Mesenchymal stem cell (in vitro differentiated cells and primary cell): ENCODE measurements at regions not wholly inside any gene's neighbourhood (a gene's known extent, or its start where the extent isn't known, plus 50 kb on each side); places are given as distances from the start of the nearest gene placed in this dataset.

ENCODE experiments used
- DNase-seq: peaks from one replicate; pipeline ENCODE4 v3.0.0-alpha.2; 2013
- H2AFZ ChIP-seq: one replicate; pipeline ENCODE4 v1.6.1; 2013; ENCODE audit warnings: low read depth, mild to moderate bottlenecking, control low read depth, inconsistent platforms, low read length, moderate library complexity
- H2AK5ac ChIP-seq: 2 replicates; pipeline ENCODE4 v1.6.1; 2013; ENCODE audit warnings: low read length, moderate library complexity, mild to moderate bottlenecking, inconsistent platforms; ENCODE audit not compliant: severe bottlenecking
- H2BK120ac ChIP-seq: one replicate; pipeline ENCODE4 v1.6.1; 2013; ENCODE audit warnings: low read depth, mild to moderate bottlenecking, inconsistent platforms, low read length, moderate library complexity
- H2BK12ac ChIP-seq, 2 experiments: one replicate each; pipeline ENCODE4 v1.6.1; 2013; ENCODE audit warnings: inconsistent platforms in 2 of 2, low read length in 2 of 2, mild to moderate bottlenecking in 2 of 2, moderate library complexity in 2 of 2, control low read depth in 1 of 2
- H2BK15ac ChIP-seq: one replicate; pipeline ENCODE4 v1.6.1; 2013; ENCODE audit warnings: mild to moderate bottlenecking, low read depth, inconsistent platforms; ENCODE audit not compliant: poor library complexity, severe bottlenecking
- H2BK5ac ChIP-seq: 2 replicates; pipeline ENCODE4 v1.6.1; 2013; ENCODE audit warnings: low read depth, mild to moderate bottlenecking, low read length, control low read depth, inconsistent platforms; ENCODE audit not compliant: poor library complexity, severe bottlenecking
- H3K14ac ChIP-seq, 2 experiments: one replicate each; pipeline ENCODE4 v1.6.1; 2013; ENCODE audit warnings: inconsistent platforms in 2 of 2, low read length in 2 of 2, control low read depth in 1 of 2, mild to moderate bottlenecking in 1 of 2, moderate library complexity in 1 of 2
- H3K18ac ChIP-seq, 2 experiments: one replicate each; pipeline ENCODE4 v1.6.1; 2013; ENCODE audit warnings: inconsistent platforms in 2 of 2, low read length in 2 of 2, control low read depth in 1 of 2, low read depth in 1 of 2, mild to moderate bottlenecking in 1 of 2
- H3K23ac ChIP-seq, 2 experiments: one replicate each; pipeline ENCODE4 v1.6.1; 2013; ENCODE audit warnings: inconsistent platforms in 2 of 2, low read length in 2 of 2, mild to moderate bottlenecking in 2 of 2, moderate library complexity in 2 of 2, control low read depth in 1 of 2
- H3K27ac ChIP-seq: 2 replicates; pipeline ENCODE4 v1.5.1; 2013; ENCODE audit warnings: mild to moderate bottlenecking, moderate library complexity, low read length, control low read depth, inconsistent platforms; ENCODE audit not compliant: poor library complexity, severe bottlenecking
- H3K27me3 ChIP-seq, 2 experiments: 2 replicates each; pipeline versions ENCODE4 v1.6.1 to v1.7.0; 2013; ENCODE audit warnings: low read length in 2 of 2, mild to moderate bottlenecking in 2 of 2, moderate library complexity in 2 of 2, control low read depth in 1 of 2, inconsistent platforms in 1 of 2; ENCODE audit not compliant: control insufficient read depth in 1 of 2, insufficient read depth in 1 of 2
- H3K36me3 ChIP-seq, 2 experiments: 2 replicates each; pipeline versions ENCODE4 v1.6.1 to v1.7.0; 2013; ENCODE audit warnings: low read length in 2 of 2, control low read depth in 1 of 2, inconsistent platforms in 1 of 2, low read depth in 1 of 2, mild to moderate bottlenecking in 1 of 2; ENCODE audit not compliant: insufficient read depth in 2 of 2, control insufficient read depth in 1 of 2
- H3K4ac ChIP-seq, 2 experiments: one replicate each; pipeline ENCODE4 v1.6.1; 2013; ENCODE audit warnings: inconsistent platforms in 2 of 2, low read length in 2 of 2, mild to moderate bottlenecking in 2 of 2, moderate library complexity in 2 of 2, control low read depth in 1 of 2, low read depth in 1 of 2
- H3K4me1 ChIP-seq: 2 replicates; pipeline ENCODE4 v1.6.1; 2013; ENCODE audit warnings: low read depth, low read length, control low read depth; ENCODE audit not compliant: control insufficient read depth, insufficient read depth
- H3K4me2 ChIP-seq: 2 replicates; pipeline ENCODE4 v1.6.1; 2013; ENCODE audit warnings: low read length, mild to moderate bottlenecking, inconsistent platforms; ENCODE audit not compliant: poor library complexity, severe bottlenecking
- H3K4me3 ChIP-seq, 2 experiments: 2 replicates each; pipeline versions ENCODE4 v1.5.1 to v1.7.0; 2013; ENCODE audit warnings: low read length in 2 of 2, mild to moderate bottlenecking in 2 of 2, control low read depth in 1 of 2, low read depth in 1 of 2; ENCODE audit not compliant: insufficient read depth in 1 of 2
- H3K79me1 ChIP-seq: replicated peaks from 2 replicates; pipeline ENCODE4 v1.6.1; 2013; ENCODE audit warnings: mild to moderate bottlenecking, control low read depth, low read length, inconsistent platforms; ENCODE audit not compliant: poor library complexity, severe bottlenecking
- H3K9ac ChIP-seq: 2 replicates; pipeline ENCODE4 v1.7.0; 2013; ENCODE audit warnings: mild to moderate bottlenecking, low read length, moderate library complexity
- H3K9me3 ChIP-seq: 2 replicates; pipeline ENCODE4 v1.7.0; 2013; ENCODE audit warnings: mild to moderate bottlenecking, low read length; ENCODE audit not compliant: control insufficient read depth
- H4K8ac ChIP-seq: one replicate; pipeline ENCODE4 v1.6.1; 2013; ENCODE audit warnings: inconsistent platforms, mild to moderate bottlenecking, low read length, moderate library complexity
- H4K91ac ChIP-seq: one replicate; pipeline ENCODE4 v1.6.1; 2013; ENCODE audit warnings: mild to moderate bottlenecking, low read length, inconsistent platforms
- WGBS: methylation state at CpG from one replicate; pipeline ENCODE4 v1.1.7; 2013; ENCODE audit warnings: mixed read lengths; 5-methylcytosine and 5-hydroxymethylcytosine counted together

GRCh38 chr4:22241415-22241814, 274.5 kb downstream of the ADGRA3 start:
- DNase-seq = no peak
- H3K4ac ChIP-seq = no peak overlapping the region
- H3K36me3 ChIP-seq = no peaks in the 10 kb centered on the region
- no peak overlapping the region for H3K23ac ChIP-seq
- no peak overlapping the region for H2AK5ac ChIP-seq
- WGBS = 33% methylated on average over 1 of the region's 2 CpGs
- no peak overlapping the region for H4K91ac ChIP-seq
- H2BK5ac ChIP-seq = no peak overlapping the region
- H3K9ac ChIP-seq = no peak overlapping the region
- H2BK12ac ChIP-seq = no peak overlapping the region
- no peak overlapping the region for H2BK120ac ChIP-seq
- H3K27me3 ChIP-seq = no peaks in the 10 kb centered on the region
- H3K4me1 ChIP-seq = no peaks in the 10 kb centered on the region
- no peaks in the 10 kb centered on the region for H3K79me1 ChIP-seq
- no peaks in the 10 kb centered on the region for H3K9me3 ChIP-seq
- H2AFZ ChIP-seq = no peak overlapping the region
- no peak overlapping the region for H3K4me2 ChIP-seq
- no peak overlapping the region for H3K27ac ChIP-seq
- no peak overlapping the region for H3K4me3 ChIP-seq
- no peak overlapping the region for H3K18ac ChIP-seq
- no peak overlapping the region for H2BK15ac ChIP-seq
- no peak overlapping the region for H4K8ac ChIP-seq
- H3K14ac ChIP-seq = no peak overlapping the region

GRCh38 chr4:22240814-22241213, 275.1 kb downstream of the ADGRA3 start:
- Histone ChIP-seq H2BK12ac (no peak overlapping the region), H4K8ac (no peak overlapping the region), H3K9ac (no peak overlapping the region), H3K4me1 (no peaks in the 10 kb centered on the region), H3K23ac (no peak overlapping the region), H2BK5ac (no peak overlapping the region), H3K14ac (no peak overlapping the region), H3K4ac (no peak overlapping the region), H2AFZ (no peak overlapping the region), H2BK15ac (no peak overlapping the region), H3K18ac (no peak overlapping the region), H3K4me2 (no peak overlapping the region), H3K27ac (no peak overlapping the region), H4K91ac (no peak overlapping the region), H3K36me3 (no peaks in the 10 kb centered on the region), H3K9me3 (no peaks in the 10 kb centered on the region), H2BK120ac (no peak overlapping the region), H3K4me3 (no peak overlapping the region), H3K27me3 (peaks cover 0 to 2% of the 10 kb centered on the region in 2 experiments), H3K79me1 (no peaks in the 10 kb centered on the region), H2AK5ac (no peak overlapping the region)
- DNase-seq = no peak
- WGBS = 89% methylated on average over 3 of the region's 4 CpGs

- Histone ChIP-seq H2BK15ac (no peak overlapping the region), H4K91ac (no peak overlapping the region), H3K36me3 (no peaks in the 10 kb centered on the region), H4K8ac (no peak overlapping the region), H3K23ac (no peak overlapping the region), H3K4me3 (no peak overlapping the region), H3K9me3 (no peaks in the 10 kb centered on the region), H3K9ac (no peak overlapping the region), H3K14ac (no peak overlapping the region), H3K27ac (no peak overlapping the region), H3K4ac (no peak overlapping the region), H2BK12ac (no peak overlapping the region), H2BK5ac (no peak overlapping the region), H2AFZ (no peak overlapping the region), H3K4me2 (no peak overlapping the region), H2BK120ac (no peak overlapping the region), H3K18ac (no peak overlapping the region), H3K79me1 (no peaks in the 10 kb centered on the region), H2AK5ac (no peak overlapping the region), H3K4me1 (no peaks in the 10 kb centered on the region), H3K27me3 (peaks cover 0 to 2% of the 10 kb centered on the region in 2 experiments)
- 59% methylated on average over 5 of the region's 5 CpGs for WGBS
- no peak for DNase-seq
Observed at GRCh38 chr4:22238742-22239141, 277.1 kb downstream of the ADGRA3 start.

GRCh38 chr4:22237846-22238494, 277.9 kb downstream of the ADGRA3 start:
- Histone ChIP-seq H3K27me3 (peaks cover 0 to 2% of the 10 kb centered on the region in 2 experiments), H3K4me1 (no peaks in the 10 kb centered on the region), H3K4ac (no peak overlapping the region), H3K23ac (no peak overlapping the region), H2BK12ac (no peak overlapping the region), H3K4me2 (no peak overlapping the region), H2BK15ac (no peak overlapping the region), H3K36me3 (no peaks in the 10 kb centered on the region), H3K27ac (no peak overlapping the region), H2BK120ac (no peak overlapping the region), H4K91ac (no peak overlapping the region), H3K14ac (no peak overlapping the region), H3K9me3 (no peaks in the 10 kb centered on the region), H3K4me3 (peak overlapping the region in 1 of 2 experiments; percentile 21), H2BK5ac (no peak overlapping the region), H2AK5ac (no peak overlapping the region), H3K9ac (no peak overlapping the region), H3K18ac (no peak overlapping the region), H3K79me1 (no peaks in the 10 kb centered on the region), H4K8ac (no peak overlapping the region), H2AFZ (no peak overlapping the region)
- WGBS = 72% methylated on average over 9 of the region's 10 CpGs
- DNase-seq = no peak
